ENCODE measurements at regions not wholly inside any gene's neighbourhood (a gene's known extent, or its start where the extent isn't known, plus 50 kb on each side); places are given as distances from the start of the nearest gene placed in this dataset.

DNA sequence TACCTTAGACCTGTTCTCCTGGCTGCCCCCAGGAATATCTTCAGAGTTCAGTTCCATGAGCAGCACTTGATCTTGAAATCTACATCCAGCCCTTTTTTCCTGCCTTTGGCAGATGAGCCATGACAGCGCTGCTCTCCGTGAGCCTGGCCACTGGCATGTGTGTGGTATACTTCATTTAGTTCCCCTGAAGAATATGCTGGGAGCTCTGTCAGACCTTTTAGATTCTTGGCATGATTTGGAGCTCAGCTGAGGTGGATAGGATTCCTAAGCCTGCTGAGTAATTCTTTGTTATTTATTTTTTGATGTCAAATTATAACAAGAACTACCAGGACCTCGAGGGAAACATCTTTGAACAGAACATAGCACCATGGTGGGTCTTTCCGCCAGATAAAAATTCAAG lies 121.7 kb downstream of the EDEM1 start:
- DNase-seq (no peak), ATAC-seq (no peak)
- TF ChIP-seq, protein P1, sequence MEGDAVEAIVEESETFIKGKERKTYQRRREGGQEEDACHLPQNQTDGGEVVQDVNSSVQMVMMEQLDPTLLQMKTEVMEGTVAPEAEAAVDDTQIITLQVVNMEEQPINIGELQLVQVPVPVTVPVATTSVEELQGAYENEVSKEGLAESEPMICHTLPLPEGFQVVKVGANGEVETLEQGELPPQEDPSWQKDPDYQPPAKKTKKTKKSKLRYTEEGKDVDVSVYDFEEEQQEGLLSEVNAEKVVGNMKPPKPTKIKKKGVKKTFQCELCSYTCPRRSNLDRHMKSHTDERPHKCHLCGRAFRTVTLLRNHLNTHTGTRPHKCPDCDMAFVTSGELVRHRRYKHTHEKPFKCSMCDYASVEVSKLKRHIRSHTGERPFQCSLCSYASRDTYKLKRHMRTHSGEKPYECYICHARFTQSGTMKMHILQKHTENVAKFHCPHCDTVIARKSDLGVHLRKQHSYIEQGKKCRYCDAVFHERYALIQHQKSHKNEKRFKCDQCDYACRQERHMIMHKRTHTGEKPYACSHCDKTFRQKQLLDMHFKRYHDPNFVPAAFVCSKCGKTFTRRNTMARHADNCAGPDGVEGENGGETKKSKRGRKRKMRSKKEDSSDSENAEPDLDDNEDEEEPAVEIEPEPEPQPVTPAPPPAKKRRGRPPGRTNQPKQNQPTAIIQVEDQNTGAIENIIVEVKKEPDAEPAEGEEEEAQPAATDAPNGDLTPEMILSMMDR (IDR thresholded peaks at IDR 0.05): no peak
- Histone ChIP-seq H3K4me1 (no peaks in the 10 kb centered on the region), H3K4me3 (no peak overlapping the region), H3K27me3 (no peaks in the 10 kb centered on the region), H3K36me3 (no peaks in the 10 kb centered on the region), H3K9me3 (no peaks in the 10 kb centered on the region), H3K27ac (no peak overlapping the region)
- intact Hi-C loops (cut with DNase I): no loop called here

- DNase-seq: no peak
Observed at GRCh38 chr3:5309602-5310001, 122.1 kb downstream of the EDEM1 start.

GRCh38 chr3:5310509-5310908 lies 123.0 kb downstream of the EDEM1 start:
- intact Hi-C loops (cut with DNase I): no loop called here
- Histone ChIP-seq H3K27me3 (no peaks in the 10 kb centered on the region), H3K9me3 (no peaks in the 10 kb centered on the region), H3K36me3 (no peaks in the 10 kb centered on the region), H3K4me1 (no peaks in the 10 kb centered on the region), H3K4me3 (no peak overlapping the region), H3K27ac (no peak overlapping the region)
- DNase-seq: no peak
- TF ChIP-seq, protein P1 (IDR thresholded peaks at IDR 0.05): no peak
- no peak for ATAC-seq

More at GRCh38 chr3:5309602-5310001, 122.1 kb downstream of the EDEM1 start:
- H3K27me3 ChIP-seq: no peaks in the 10 kb centered on the region
- no peak overlapping the region for H3K27ac ChIP-seq
- TF ChIP-seq, protein P1 (IDR thresholded peaks at IDR 0.05): no peak
- no peaks in the 10 kb centered on the region for H3K36me3 ChIP-seq
- ATAC-seq: no peak
- intact Hi-C loops (cut with DNase I): no loop called here
- no peak overlapping the region for H3K4me3 ChIP-seq
- H3K9me3 ChIP-seq: no peaks in the 10 kb centered on the region
- H3K4me1 ChIP-seq: no peaks in the 10 kb centered on the region

- no peak overlapping the region for H3K27ac ChIP-seq
- H3K27me3 ChIP-seq: no peaks in the 10 kb centered on the region
- intact Hi-C loops (cut with DNase I): no loop called here
- ATAC-seq: no peak
- no peaks in the 10 kb centered on the region for H3K4me1 ChIP-seq
- H3K9me3 ChIP-seq: no peaks in the 10 kb centered on the region
- no peak overlapping the region for H3K4me3 ChIP-seq
- H3K36me3 ChIP-seq: no peaks in the 10 kb centered on the region
- TF ChIP-seq, protein P1 (IDR thresholded peaks at IDR 0.05): no peak
- DNase-seq: no peak
Observed at GRCh38 chr3:5312290-5312689, 124.8 kb downstream of the EDEM1 start.

DNA sequence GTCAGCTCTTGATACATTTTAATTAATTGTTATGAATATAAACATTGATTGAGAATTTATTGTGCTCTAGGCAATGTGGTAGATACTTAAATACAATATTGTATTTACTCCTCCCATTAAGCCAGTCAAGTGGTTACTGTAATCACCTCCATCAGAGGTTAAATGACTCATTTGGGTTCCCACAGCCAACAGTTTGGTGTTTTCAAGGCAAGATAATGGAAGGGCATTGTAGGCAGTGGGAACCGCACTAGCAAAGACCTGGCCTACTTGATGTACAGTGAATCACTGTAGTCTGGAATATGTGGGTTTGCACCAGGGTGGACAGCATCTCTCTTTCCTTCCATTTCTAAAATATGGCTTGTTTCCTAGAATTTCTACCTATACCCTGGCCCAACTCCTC lies 127.4 kb downstream of the EDEM1 start:
- H3K27ac ChIP-seq: no peak overlapping the region
- TF ChIP-seq, protein P1 (IDR thresholded peaks at IDR 0.05): no peak
- ATAC-seq (no peak), DNase-seq (no peak)
- H3K27me3 ChIP-seq: no peaks in the 10 kb centered on the region
- H3K4me3 ChIP-seq: no peak overlapping the region
- H3K36me3 ChIP-seq: no peaks in the 10 kb centered on the region
- no peaks in the 10 kb centered on the region for H3K9me3 ChIP-seq
- intact Hi-C loops (cut with DNase I): no loop called here
- no peaks in the 10 kb centered on the region for H3K4me1 ChIP-seq
